ENCODE measurements at regions not wholly inside any gene's neighbourhood (a gene's known extent, or its start where the extent isn't known, plus 50 kb on each side); places are given as distances from the start of the nearest gene placed in this dataset.
"Not testable (repeated sequence)": the region's sequence is repeated elsewhere in the genome, so short reads cannot be mapped to it uniquely, and the experiment has no call there.

DNA sequence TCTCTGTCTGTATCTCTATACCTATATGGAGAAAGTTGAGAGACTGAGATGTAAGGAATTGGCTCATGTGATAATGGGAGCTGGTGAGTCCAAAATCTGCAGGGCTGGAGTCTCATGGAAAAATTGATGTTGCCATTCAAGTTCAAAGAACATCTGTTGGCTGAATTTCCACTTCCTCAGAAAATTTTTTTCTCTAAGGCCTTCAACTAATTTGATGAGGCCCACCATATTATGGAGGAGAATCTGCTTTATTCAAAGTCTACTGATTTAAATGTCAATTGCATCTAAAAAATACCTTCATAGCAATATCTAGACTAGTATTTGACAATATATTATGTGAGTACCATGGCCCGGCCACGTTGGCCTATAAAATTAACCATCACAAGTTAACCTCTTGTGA is 261.4 kb downstream of the VRK1 start:
- DNase-seq (ENCODE audit: low read depth): no peak
- Histone ChIP-seq H3K27me3 (ENCODE audit: control insufficient read depth, insufficient read depth, low read length) (no peaks in the 10 kb centered on the region), H3K36me3 (ENCODE audit: control insufficient read depth, insufficient read depth, low read length) (no peaks in the 10 kb centered on the region), H3K4me3 (ENCODE audit: low read depth, low read length) (no peak overlapping the region)
- ChIA-PET CTCF (no interaction called here), POLR2A (no interaction called here)
- no peak for TF ChIP-seq CTCF (IDR thresholded peaks at IDR 0.05; ENCODE audit: insufficient read depth, low read depth, low read length)

- no peak overlapping the region for H3K4me3 ChIP-seq (ENCODE audit: low read depth, low read length)
- no peaks in the 10 kb centered on the region for H3K27me3 ChIP-seq (ENCODE audit: control insufficient read depth, insufficient read depth, low read length)
- H3K36me3 ChIP-seq (ENCODE audit: control insufficient read depth, insufficient read depth, low read length): no peaks in the 10 kb centered on the region
- TF ChIP-seq CTCF (IDR thresholded peaks at IDR 0.05; ENCODE audit: insufficient read depth, low read depth, low read length): no peak
- ChIA-PET POLR2A (no interaction called here), CTCF (no interaction called here)
- no peak for DNase-seq (ENCODE audit: low read depth)
Measured at GRCh38 chr14:97061198-97061597, 264.0 kb downstream of the VRK1 start.

GRCh38 chr14:97061714-97062113 is 264.5 kb downstream of the VRK1 start:
- DNase-seq (ENCODE audit: low read depth): no peak
- ChIA-PET POLR2A (no interaction called here), CTCF (no interaction called here)
- H3K4me3 ChIP-seq (ENCODE audit: low read depth, low read length): no peak overlapping the region
- no peak for TF ChIP-seq CTCF (IDR thresholded peaks at IDR 0.05; ENCODE audit: insufficient read depth, low read depth, low read length)
- H3K36me3 ChIP-seq (ENCODE audit: control insufficient read depth, insufficient read depth, low read length): no peaks in the 10 kb centered on the region
- no peaks in the 10 kb centered on the region for H3K27me3 ChIP-seq (ENCODE audit: control insufficient read depth, insufficient read depth, low read length)

- ChIA-PET CTCF (no interaction called here), POLR2A (no interaction called here)
- H3K27me3 ChIP-seq (ENCODE audit: control insufficient read depth, insufficient read depth, low read length): no peaks in the 10 kb centered on the region
- H3K36me3 ChIP-seq (ENCODE audit: control insufficient read depth, insufficient read depth, low read length): no peaks in the 10 kb centered on the region
- no peak for DNase-seq (ENCODE audit: low read depth)
- H3K4me3 ChIP-seq (ENCODE audit: low read depth, low read length): no peak overlapping the region
- no peak for TF ChIP-seq CTCF (IDR thresholded peaks at IDR 0.05; ENCODE audit: insufficient read depth, low read depth, low read length)
Measured at GRCh38 chr14:97065305-97066067, 268.3 kb downstream of the VRK1 start.

DNA sequence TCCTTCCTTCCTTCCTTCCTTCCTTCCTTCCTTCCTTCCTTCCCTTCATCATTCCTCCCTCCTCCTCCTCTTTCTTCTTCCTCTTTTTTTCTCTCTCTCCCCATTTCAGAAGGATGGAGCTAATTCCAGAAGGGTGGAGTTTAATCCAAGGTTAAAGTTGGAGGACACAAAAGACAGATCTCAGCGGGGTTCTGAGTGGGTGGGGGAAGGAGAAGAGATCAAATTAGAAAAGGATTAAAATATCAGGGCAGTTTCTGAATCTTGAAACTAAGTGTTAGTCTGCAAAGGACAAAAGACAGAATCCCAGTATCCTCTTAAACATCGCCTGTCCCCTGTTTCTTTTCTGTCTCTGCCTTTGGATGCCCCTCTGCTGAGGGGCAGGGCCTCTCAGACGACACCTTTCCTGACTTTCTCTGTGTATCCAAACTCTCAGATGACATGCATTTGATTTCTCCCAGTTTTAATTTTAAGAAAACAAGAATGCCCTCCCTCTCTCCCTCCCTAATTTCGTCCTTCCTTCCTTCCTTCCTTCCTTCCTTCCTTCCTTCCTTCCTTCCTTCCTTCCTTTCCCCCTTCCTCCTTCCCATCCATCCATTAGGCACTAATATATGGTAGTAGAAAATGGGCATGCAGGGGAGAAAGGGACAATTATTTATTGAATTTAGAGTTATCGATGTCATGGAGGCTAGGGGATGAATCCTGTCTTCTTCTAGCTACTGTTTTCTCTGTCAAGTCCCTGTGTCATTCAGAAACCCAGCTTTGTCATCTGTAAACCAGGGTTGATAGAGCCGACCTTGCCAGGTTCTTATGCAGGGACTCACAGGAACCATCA is 269.1 kb downstream of the VRK1 start:
- ChIA-PET POLR2A (no interaction called here), CTCF (no interaction called here)
- Histone ChIP-seq H3K27me3 (ENCODE audit: control insufficient read depth, insufficient read depth, low read length) (no peaks in the 10 kb centered on the region), H3K4me3 (ENCODE audit: low read depth, low read length) (no peak overlapping the region), H3K36me3 (ENCODE audit: control insufficient read depth, insufficient read depth, low read length) (no peaks in the 10 kb centered on the region)
- TF ChIP-seq CTCF (IDR thresholded peaks at IDR 0.05; ENCODE audit: insufficient read depth, low read depth, low read length): no peak
- DNase-seq (ENCODE audit: low read depth): no peak

GRCh38 chr14:97068293-97068692 is 271.1 kb downstream of the VRK1 start:
- CTCF ChIA-PET; H3K27me3 ChIP-seq (ENCODE audit: control insufficient read depth, insufficient read depth, low read length); DNase-seq (ENCODE audit: low read depth); H3K36me3 ChIP-seq (ENCODE audit: control insufficient read depth, insufficient read depth, low read length); POLR2A ChIA-PET; H3K4me3 ChIP-seq (ENCODE audit: low read depth, low read length): not testable (repeated sequence)
